ENCODE measurements at regions not wholly inside any gene's neighbourhood (a gene's known extent, or its start where the extent isn't known, plus 50 kb on each side); places are given as distances from the start of the nearest gene placed in this dataset.

DNA sequence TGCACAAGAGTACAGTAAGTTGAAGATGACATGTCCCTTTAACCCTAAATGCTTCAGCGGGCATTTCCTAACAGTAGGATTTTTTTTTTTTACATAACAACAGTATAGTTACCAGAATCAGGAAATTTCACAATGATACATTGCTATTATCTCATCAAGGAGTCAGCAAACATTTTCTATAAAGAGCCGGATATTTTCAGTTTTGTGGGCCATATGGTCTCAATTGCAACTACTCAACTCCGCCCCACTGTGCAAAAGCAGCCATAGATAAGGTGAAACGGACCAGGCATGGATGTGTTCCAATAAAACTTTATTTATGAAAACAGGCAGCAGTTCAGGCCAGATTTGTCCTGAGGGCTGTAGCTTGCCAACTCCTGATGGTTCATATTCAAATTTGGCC is 130.6 kb downstream of the SMAD6 start:
- no peak for DNase-seq

DNA sequence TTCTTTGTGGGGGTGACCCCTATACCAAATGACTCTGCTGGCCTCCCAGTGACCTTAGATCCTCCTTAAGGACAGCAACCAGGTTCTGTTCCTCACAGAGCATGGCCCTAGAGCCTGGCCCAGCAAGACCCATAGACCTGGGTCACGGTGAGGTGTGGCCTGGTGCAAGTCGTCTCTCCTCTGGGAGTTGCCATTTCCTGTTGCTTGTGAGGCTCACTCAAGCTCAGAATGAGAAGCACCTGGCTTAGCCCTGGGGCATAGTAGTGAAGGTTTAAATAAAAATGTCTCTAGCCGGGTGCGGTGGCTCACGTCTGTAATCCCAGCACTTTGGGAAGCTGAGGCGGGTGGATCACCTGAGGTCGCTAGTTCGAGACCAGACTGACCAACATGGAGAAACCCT is 131.3 kb downstream of the SMAD6 start:
- no peak for DNase-seq

DNA sequence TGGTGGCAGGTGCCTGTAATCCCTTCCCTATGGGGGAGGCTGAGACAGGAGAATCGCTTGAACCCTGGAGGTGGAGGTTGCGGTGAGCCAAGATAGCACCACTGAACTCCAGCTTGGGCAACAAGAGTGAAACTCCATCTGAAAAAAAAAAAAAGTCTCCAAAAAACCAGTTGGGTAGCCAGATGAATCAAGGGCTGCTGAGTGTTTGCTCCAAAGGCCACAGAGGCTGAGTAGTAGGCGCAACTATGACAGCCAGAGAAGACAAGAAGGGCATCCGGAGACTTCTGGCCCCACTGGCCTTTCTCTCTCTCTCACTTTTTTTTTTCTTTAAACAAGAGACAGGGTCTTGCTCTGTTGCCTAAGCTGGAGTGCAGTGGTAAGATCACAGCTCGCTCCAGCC is 131.8 kb downstream of the SMAD6 start:
- no peak for DNase-seq

- no peak for DNase-seq
These were observed 133.1 kb downstream of the SMAD6 start for GRCh38 chr15:66834881-66835878.

GRCh38 chr15:66836231-66837030 is 134.4 kb downstream of the SMAD6 start:
- no peak for DNase-seq

GRCh38 chr15:66838202-66838601 is 136.2 kb downstream of the SMAD6 start:
- DNase-seq: no peak

DNA sequence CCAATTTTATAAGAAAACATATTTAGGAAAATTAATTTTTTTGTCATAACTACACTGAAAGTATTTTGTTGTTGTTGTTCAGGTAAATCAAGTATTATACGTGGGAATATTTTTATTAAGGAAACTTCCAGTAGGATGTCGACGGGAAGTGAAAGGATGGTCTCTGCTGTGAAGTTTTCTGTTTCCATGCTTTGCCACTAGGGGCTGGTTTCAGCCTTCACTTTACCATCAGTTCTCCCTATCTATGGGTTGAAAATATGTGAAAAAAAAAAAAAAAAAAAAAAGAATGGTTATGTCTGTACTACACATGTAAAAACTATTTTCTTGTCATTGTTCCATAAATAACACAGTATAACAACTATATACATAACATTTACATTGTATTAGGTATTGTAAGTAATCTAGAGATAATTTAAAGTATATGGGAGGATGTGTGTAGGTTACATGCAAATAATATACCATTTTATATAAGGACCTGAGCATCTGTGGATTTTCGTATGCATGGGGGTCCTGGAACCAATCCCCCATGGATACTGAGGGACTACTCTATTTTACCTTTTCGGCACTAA is 136.7 kb downstream of the SMAD6 start:
- no peak for DNase-seq

- no peak for DNase-seq
These were observed 137.6 kb downstream of the SMAD6 start for GRCh38 chr15:66839506-66840112.

DNA sequence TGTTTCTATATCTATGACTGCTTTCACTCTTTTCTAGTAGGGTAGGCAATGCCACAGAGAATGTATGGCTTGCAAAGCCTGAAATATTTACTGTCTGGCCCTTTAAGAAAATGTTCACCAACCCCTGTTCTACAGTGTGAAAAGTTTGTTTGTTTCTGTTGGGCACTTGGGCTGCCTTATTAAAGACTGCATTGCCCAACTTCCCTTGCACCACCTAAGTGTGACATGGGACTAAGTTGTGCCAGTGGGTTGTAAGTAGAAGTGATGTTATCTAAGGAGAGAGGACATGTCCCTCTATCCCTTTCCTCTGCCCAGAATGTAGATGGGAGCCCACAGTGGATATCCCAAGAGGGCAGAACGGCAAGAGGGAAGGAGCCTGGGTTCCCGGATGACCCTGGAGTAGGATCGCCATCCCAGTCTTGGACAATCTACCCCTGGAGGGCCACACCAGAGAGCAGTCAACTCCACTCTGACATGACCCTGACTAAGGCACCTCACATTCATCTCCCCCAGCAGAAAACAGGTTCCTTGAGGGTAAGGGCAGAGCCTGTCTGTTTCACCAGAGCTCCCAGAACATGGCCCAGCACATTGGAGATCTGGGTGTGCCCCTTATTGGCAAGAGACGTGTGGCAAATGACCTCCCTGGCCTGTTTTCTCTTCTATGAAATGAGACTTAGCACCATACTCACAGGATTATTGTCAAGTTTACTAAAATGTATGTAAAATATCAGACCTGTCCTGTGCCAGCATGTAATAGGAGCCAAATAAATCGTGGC is 138.8 kb downstream of the SMAD6 start:
- DNase-seq: no peak

DNA sequence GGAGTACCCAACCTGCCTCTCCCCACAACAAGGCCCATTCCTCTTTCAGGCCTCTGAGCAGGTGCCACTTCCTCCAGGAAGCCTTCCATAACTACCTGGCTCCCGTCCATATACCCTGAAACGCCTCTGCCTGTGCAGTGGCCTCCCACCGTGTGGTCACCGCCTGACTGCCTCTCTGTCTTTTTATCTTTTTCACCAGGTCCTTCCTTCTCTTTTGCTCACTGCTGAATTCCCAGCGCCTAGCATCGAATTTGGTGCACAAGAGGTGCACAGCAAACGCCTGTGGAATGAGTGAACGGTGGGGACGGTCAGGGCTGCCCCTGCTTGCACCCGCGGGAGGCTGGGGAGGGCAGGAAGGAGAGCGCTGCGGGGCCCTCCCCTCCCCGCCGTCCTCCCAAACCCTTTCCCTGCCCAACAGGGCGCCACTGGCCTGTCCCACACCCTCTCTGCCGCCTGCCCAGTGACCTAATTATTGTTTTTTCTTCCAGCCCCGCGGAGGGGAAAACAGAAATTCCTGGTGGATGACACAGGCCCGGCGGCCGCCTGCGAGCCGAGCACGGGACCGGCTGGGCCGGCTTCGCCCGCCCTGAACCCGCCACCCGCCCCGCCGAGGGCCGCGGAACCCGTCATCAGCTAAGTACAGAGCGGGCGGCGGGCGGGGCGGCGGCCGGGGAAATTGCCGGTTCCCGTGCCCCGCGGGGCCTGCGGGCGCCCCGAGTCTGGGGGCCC is 140.1 kb downstream of the SMAD6 start:
- DNase-seq: peak in 1 of 2 experiments; percentile 32

GRCh38 chr15:66842710-66843441 is 140.8 kb downstream of the SMAD6 start:
- no peak for DNase-seq

DNA sequence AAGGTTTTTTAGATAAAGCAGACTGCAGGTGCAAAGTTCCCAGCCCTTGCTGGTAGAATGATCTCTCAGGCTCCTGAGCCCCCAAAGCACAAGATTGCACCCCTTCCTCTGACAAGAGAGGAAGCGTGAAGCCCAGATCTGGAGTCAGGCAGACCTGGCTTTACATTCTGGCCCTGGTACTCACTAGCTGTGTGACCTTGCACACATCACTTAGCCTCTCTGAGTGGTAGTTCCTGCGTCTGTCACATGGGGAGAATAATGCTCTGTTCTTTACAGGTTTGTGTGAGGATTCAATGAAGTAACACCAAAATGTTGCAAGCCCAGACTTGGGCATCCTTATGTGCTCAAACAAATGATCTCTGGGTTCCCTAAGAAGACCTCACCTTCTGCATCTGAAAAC is 141.5 kb downstream of the SMAD6 start:
- no peak for DNase-seq

DNA sequence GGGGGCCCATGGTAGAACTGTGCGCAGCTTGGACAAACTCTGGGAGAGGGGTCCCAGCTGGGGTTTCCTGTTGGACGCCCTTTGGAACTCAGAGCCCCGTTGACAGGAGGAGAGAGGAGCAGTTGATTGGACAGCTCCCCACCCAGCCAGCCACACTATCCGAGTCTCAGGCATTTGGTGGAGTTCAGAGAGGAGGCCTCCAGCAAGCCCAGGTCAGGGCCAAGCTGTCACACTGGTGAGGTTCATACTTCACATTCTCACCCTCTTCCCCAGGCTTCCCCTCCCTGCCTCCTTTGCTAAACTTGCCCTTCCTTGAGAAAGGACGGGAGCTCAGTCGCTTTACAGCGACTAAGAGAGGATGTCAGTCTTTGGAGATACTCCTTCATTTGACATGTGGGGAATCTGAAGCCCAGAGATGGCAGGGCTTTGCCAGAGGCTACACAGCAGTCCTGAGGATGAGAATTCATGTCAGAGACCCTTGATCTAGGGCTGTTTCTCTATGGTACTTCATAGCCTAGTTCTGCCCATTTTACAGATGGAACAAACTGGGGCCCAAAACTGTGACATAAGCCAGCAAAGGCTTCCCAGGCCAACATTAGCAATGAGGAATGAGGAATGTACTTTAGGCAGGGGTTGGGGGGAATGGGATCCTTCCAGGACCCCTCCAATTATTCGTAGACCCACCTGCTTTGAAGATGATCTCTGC is 142.2 kb downstream of the SMAD6 start:
- no peak for DNase-seq

GRCh38 chr15:66844747-66845145 is 142.7 kb downstream of the SMAD6 start:
- DNase-seq: no peak

GRCh38 chr15:66845266-66845785 is 143.3 kb downstream of the SMAD6 start:
- no peak for DNase-seq

- no peak for DNase-seq
These were observed 144.0 kb downstream of the SMAD6 start for GRCh38 chr15:66846031-66846430.

GRCh38 chr15:66846811-66847210 is 144.8 kb downstream of the SMAD6 start:
- DNase-seq: no peak

- no peak for DNase-seq
These were observed 145.5 kb downstream of the SMAD6 start for GRCh38 chr15:66847565-66847991.

DNA sequence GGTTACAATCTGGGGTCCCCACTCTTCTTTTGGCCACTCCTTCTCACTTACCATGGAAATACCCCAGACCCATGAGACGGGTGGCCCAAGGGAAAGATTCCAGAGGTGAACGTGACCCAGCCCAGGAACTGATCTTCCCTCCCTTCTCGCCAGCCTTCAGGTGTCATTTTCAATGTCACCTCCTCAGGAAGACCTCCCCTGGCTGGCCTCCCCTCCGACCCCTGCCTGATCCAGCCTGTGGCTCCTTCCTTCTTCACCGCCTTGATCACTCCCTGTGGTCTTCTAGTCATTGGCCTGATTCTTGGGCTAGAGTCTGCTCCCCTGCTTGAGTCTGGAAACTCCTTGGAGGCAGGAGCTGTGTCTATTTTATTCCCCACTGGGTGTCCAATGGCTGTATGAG is 146.1 kb downstream of the SMAD6 start:
- no peak for DNase-seq

Measured in activated CD4-positive, alpha-beta T cell treated with anti-CD3 and anti-CD28 coated beads, Interleukin-2, amount 50 U/mL, for 48 hours (primary cell).